ENCODE measurements at regions not wholly inside any gene's neighbourhood (a gene's known extent, or its start where the extent isn't known, plus 50 kb on each side); places are given as distances from the start of the nearest gene placed in this dataset.

GRCh38 chr5:123746683-123747360 is 234.8 kb downstream of the CSNK1G3 start:
- no peak for TF ChIP-seq CTCF (conservative IDR thresholded peaks at IDR 0.05; ENCODE audit: low read length)
- TF ChIP-seq EZH2phosphoT487 (IDR thresholded peaks at IDR 0.05; ENCODE audit: borderline replicate concordance, low read depth, low read length), result no peak
